Stomach smooth muscle (tissue), 2 donors: ENCODE measurements at regions not wholly inside any gene's neighbourhood (a gene's known extent, or its start where the extent isn't known, plus 50 kb on each side); places are given as distances from the start of the nearest gene placed in this dataset.

Source experiments
- H3K27ac ChIP-seq: one replicate; pipeline ENCODE4 v1.7.0; 2013; ENCODE audit warnings: mild to moderate bottlenecking, low read length, inconsistent platforms
- H3K27me3 ChIP-seq, 2 donors: one replicate each; pipeline ENCODE4 v1.7.0; 2013; ENCODE audit warnings: low read length in 2 of 2; ENCODE audit not compliant: insufficient read depth in 2 of 2, control insufficient read depth in 1 of 2
- H3K36me3 ChIP-seq, 2 donors: one replicate each; pipeline ENCODE4 v1.7.0; 2013; ENCODE audit warnings: low read length in 2 of 2; ENCODE audit not compliant: control insufficient read depth in 2 of 2, insufficient read depth in 2 of 2
- H3K4me1 ChIP-seq: one replicate; pipeline ENCODE4 v1.7.0; 2013; ENCODE audit warnings: low read length; ENCODE audit not compliant: control insufficient read depth, insufficient read depth
- H3K4me3 ChIP-seq, 2 donors: one replicate each; pipeline ENCODE4 v1.7.0; 2013; ENCODE audit warnings: low read length in 2 of 2
- H3K9ac ChIP-seq, 2 donors: one replicate each; pipeline ENCODE4 v1.7.0; 2013; ENCODE audit warnings: low read length in 2 of 2, mild to moderate bottlenecking in 1 of 2
- H3K9me3 ChIP-seq, 2 donors: one replicate each; pipeline ENCODE4 v1.7.0; 2013; ENCODE audit warnings: low read length in 2 of 2; ENCODE audit not compliant: control insufficient read depth in 2 of 2
- donor health status: healthy.
- donor health status: Pancreatic carcinoma.

- Histone ChIP-seq H3K27me3 (no peaks in the 10 kb centered on the region), H3K36me3 (no peaks in the 10 kb centered on the region), H3K4me3 (no peak overlapping the region)
These were observed 425.0 kb downstream of the HAPSTR1 start for GRCh38 chr16:9516444-9516843.

DNA sequence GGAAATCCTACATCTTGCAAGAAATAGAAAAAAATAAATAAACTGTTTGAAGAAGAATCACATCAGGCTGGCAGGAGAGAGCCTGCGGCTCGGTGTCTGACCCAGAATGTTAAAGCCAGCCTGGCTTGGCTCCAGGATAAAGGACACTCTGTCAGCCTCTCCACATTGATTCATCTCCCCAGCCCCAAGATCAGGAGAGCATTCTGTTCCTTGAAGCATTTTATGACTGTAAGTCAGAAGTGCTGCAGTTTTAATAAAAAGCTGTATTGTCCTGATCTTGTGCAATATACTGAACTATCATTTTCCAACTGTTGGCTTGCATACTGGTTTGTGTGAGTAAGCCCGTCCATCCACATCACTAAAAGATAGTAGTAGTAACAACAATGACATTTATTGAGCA, 426.6 kb downstream of the HAPSTR1 start:
- no peaks in the 10 kb centered on the region for H3K4me1 ChIP-seq
- H3K27me3 ChIP-seq: no peaks in the 10 kb centered on the region
- H3K9me3 ChIP-seq: peaks cover 0 to 2% of the 10 kb centered on the region in 2 donors
- no peak overlapping the region for H3K27ac ChIP-seq
- no peak overlapping the region for H3K4me3 ChIP-seq
- H3K36me3 ChIP-seq: no peaks in the 10 kb centered on the region
- H3K9ac ChIP-seq: no peak overlapping the region

More at GRCh38 chr16:9516444-9516843, 425.0 kb downstream of the HAPSTR1 start:
- Histone ChIP-seq H3K27ac (no peak overlapping the region), H3K9me3 (peaks cover 0 to 5% of the 10 kb centered on the region in 2 donors), H3K9ac (no peak overlapping the region), H3K4me1 (no peaks in the 10 kb centered on the region)

DNA sequence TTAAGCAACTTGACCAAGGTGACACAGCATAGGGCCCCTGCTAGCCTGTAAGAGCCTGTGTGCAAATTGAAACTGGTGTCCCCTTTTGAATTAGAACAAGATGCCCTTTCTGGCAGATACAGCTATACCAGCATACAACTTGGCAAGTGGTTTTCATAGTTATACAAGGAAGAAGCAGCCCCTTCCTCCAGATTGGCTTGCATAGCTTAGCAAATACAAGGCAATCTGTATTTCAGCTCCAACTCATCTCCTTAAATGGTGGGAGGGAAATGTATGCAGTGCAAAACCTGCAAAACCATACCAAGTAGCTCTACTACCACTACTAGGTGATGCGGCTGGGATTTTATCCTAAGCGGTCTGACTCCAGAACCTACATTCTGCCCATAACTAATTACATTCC, 427.1 kb downstream of the HAPSTR1 start:
- H3K4me3 ChIP-seq: no peak overlapping the region
- H3K9ac ChIP-seq: no peak overlapping the region
- H3K36me3 ChIP-seq: no peaks in the 10 kb centered on the region
- no peak overlapping the region for H3K27ac ChIP-seq
- H3K27me3 ChIP-seq: no peaks in the 10 kb centered on the region
- no peaks in the 10 kb centered on the region for H3K4me1 ChIP-seq
- no peaks in the 10 kb centered on the region for H3K9me3 ChIP-seq

- Histone ChIP-seq H3K9me3 (no peaks in the 10 kb centered on the region), H3K27ac (no peak overlapping the region), H3K9ac (no peak overlapping the region), H3K4me3 (no peak overlapping the region), H3K27me3 (peaks cover 0 to 2% of the 10 kb centered on the region in 2 donors), H3K4me1 (no peaks in the 10 kb centered on the region), H3K36me3 (no peaks in the 10 kb centered on the region)
These were observed 430.4 kb downstream of the HAPSTR1 start for GRCh38 chr16:9521749-9522370.

DNA sequence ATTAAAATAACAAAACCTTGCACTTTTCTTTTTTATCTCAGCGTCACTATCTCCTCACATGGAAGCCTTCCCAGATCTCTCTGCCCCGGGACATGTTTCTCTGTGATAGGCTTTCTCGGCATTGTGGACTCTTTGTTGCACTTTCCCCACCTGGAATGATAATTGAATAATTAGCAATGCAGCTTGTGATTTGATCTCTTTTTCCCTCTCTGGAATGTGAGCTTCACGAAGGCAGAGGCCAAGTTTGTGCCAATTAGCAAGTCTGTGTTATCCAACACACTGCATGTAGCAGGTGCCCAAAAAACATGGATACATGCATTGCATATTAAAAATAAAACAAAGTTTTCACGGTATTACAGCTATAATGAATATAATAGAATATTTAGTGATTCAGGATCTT, 431.2 kb downstream of the HAPSTR1 start:
- Histone ChIP-seq H3K4me1 (no peaks in the 10 kb centered on the region), H3K27me3 (peaks cover 0 to 2% of the 10 kb centered on the region in 2 donors), H3K36me3 (no peaks in the 10 kb centered on the region), H3K27ac (no peak overlapping the region), H3K9ac (no peak overlapping the region), H3K9me3 (no peaks in the 10 kb centered on the region), H3K4me3 (no peak overlapping the region)

- Histone ChIP-seq H3K4me3 (no peak overlapping the region), H3K9ac (no peak overlapping the region), H3K36me3 (no peaks in the 10 kb centered on the region), H3K27me3 (peaks cover 0 to 2% of the 10 kb centered on the region in 2 donors), H3K4me1 (no peaks in the 10 kb centered on the region), H3K9me3 (no peaks in the 10 kb centered on the region), H3K27ac (no peak overlapping the region)
These were observed 432.6 kb downstream of the HAPSTR1 start for GRCh38 chr16:9523994-9524393.

GRCh38 chr16:9525037-9525436, 433.6 kb downstream of the HAPSTR1 start:
- no peak overlapping the region for H3K9ac ChIP-seq
- no peaks in the 10 kb centered on the region for H3K4me1 ChIP-seq
- no peak overlapping the region for H3K4me3 ChIP-seq
- H3K27me3 ChIP-seq: peaks cover 0 to 2% of the 10 kb centered on the region in 2 donors
- no peak overlapping the region for H3K27ac ChIP-seq
- no peaks in the 10 kb centered on the region for H3K9me3 ChIP-seq
- H3K36me3 ChIP-seq: no peaks in the 10 kb centered on the region

DNA sequence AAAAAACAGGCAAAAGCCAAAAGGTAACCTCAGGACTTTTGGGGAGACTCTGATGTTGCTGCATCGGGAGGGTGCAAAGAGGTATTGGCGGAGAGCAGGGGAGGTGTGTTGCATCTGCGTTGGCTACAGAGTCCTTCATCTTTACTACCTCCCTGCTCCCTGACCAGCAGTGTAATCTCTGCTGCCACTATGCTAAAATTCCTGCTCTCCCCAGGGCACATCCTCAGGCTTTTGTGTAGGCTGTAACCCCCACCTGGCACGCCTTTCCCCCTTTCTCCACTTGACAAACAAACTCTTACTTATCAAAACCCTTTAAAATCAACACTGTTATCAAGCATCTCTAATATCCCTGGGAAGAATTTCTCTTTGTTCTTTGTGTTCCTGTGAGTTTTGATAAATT, 435.3 kb downstream of the HAPSTR1 start:
- H3K27me3 ChIP-seq: peaks cover 0 to 2% of the 10 kb centered on the region in 2 donors
- no peaks in the 10 kb centered on the region for H3K9me3 ChIP-seq
- no peak overlapping the region for H3K27ac ChIP-seq
- H3K4me1 ChIP-seq: no peaks in the 10 kb centered on the region
- H3K36me3 ChIP-seq: no peaks in the 10 kb centered on the region
- no peak overlapping the region for H3K4me3 ChIP-seq
- H3K9ac ChIP-seq: no peak overlapping the region

- Histone ChIP-seq H3K36me3 (no peaks in the 10 kb centered on the region), H3K4me3 (no peak overlapping the region), H3K9me3 (peaks cover 0 to 5% of the 10 kb centered on the region in 2 donors), H3K4me1 (no peaks in the 10 kb centered on the region), H3K9ac (no peak overlapping the region), H3K27me3 (peaks cover 0 to 2% of the 10 kb centered on the region in 2 donors), H3K27ac (no peak overlapping the region)
These were observed 436.5 kb downstream of the HAPSTR1 start for GRCh38 chr16:9527976-9528375.

DNA sequence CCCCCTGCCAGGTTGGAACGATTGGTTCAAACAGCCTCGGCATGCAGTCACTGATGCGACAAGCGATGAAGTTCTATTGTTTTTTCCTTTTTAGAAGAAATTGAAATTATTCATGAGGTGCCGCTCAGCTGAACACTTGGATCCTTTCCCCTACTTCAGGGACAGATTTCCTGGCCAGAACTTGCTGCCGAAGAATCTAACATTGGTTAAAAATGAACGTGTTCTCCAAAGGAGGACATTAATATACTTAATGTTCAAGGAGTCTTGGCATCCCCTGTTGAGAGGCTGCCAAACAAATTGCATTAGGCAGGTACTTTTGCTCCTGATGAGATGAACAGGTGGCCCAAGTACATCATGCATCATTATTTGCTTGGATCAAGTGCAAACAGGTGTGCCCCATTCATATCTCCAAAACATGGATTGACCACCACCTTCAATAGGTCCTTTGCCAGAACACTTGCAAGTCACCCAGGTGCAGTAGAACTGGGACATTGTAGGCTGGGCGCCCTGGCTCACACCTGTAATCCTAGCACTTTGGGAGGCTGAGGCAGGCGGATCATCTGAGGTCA, 437.2 kb downstream of the HAPSTR1 start:
- no peak overlapping the region for H3K27ac ChIP-seq
- peaks cover 0 to 2% of the 10 kb centered on the region in 2 donors for H3K27me3 ChIP-seq
- H3K9ac ChIP-seq: no peak overlapping the region
- H3K9me3 ChIP-seq: peaks cover 0 to 5% of the 10 kb centered on the region in 2 donors
- no peak overlapping the region for H3K4me3 ChIP-seq
- H3K36me3 ChIP-seq: no peaks in the 10 kb centered on the region
- no peaks in the 10 kb centered on the region for H3K4me1 ChIP-seq

GRCh38 chr16:9533042-9533441, 441.6 kb downstream of the HAPSTR1 start:
- Histone ChIP-seq H3K4me3 (no peak overlapping the region), H3K9me3 (peaks cover 0 to 5% of the 10 kb centered on the region in 2 donors), H3K36me3 (no peaks in the 10 kb centered on the region), H3K27me3 (no peaks in the 10 kb centered on the region), H3K27ac (no peak overlapping the region), H3K4me1 (peaks cover 4% of the 10 kb centered on the region), H3K9ac (no peak overlapping the region)
